NCI-H2196 treated with DMSO at 0.1 percent for 48 hours (cell line): ENCODE measurements at regions not wholly inside any gene's neighbourhood (a gene's known extent, or its start where the extent isn't known, plus 50 kb on each side); places are given as distances from the start of the nearest gene placed in this dataset.

Experiments
- DNase-seq: peaks from one replicate; lab custom pipeline; 2025; ENCODE audit not compliant: unreplicated experiment; lab: John Stamatoyannopoulos, UW

DNA sequence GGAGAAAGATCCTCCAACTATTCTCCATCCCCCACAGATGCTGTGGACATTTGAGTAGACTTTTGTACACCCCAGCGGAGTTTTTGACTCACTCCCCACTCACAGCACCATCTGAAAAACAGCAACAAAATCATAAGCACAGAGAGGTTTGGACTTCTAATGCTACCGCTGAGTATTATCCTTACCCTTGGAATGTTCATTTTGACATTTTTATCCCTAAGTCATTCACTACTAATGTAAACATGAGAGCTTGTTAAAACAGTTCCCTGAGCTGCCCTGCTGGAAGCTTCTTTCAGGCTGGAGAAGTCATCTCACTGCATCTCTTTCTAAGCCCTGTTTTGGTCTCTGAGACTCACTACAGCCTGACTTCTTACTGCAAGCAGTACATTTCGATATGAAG, 1045.9 kb downstream of the MCTP2 start:
- DNase-seq, result no peak

GRCh38 chr15:95278532-95279245, 1047.3 kb downstream of the MCTP2 start:
- no peak for DNase-seq

- no peak for DNase-seq
Measured at GRCh38 chr15:95279277-95280019, 1048.1 kb downstream of the MCTP2 start.

- no peak for DNase-seq
Measured at GRCh38 chr15:95280711-95281110, 1049.3 kb downstream of the MCTP2 start.

GRCh38 chr15:95281470-95281869, 1049.0 kb upstream of the NR2F2 start:
- DNase-seq, result no peak

DNA sequence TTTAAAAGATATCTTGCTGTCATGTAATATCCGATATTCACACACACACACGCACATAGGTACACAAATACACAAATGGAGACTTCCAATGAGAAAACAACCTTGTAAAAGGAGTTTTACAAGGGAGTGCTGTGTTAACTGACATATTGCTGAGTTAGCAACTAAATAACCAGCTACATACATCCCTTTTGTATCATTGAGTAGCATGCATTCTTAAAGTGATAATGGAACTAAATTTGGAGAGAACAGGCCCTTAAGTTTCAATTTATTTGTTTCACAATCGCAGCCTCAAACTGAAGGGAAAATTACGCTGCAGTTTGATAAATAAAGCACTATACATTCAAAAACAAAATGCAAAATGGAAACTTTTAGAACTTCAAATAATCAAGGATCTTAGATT, 1046.0 kb upstream of the NR2F2 start:
- no peak for DNase-seq

- DNase-seq, result no peak
Measured at GRCh38 chr15:95284933-95285421, 1045.5 kb upstream of the NR2F2 start.

DNA sequence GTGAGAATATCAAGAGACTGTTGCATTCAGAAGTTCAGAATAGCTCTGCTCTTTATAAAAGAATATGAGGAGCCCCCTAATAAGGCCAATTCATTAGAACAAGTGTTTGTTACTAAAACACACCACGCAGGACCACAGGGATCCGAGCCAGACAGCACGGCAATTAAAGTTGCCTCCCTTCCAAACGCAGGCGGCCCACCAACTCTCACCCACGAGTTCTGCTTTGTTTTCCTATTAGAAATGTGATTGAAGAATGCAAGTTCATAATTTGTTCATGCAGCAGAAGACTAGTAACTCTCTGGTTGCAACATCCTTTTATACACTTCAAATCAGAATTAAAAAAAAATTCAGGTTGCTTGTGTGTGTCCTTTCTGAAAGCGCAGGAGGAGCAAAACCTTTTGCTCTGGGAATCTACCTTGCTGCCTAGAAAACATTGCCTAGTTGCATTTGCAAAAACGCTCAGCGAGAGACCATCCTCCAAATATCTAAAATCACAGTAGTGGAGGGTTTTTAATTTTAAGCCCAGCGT, 1044.1 kb upstream of the NR2F2 start:
- DNase-seq, result no peak

DNA sequence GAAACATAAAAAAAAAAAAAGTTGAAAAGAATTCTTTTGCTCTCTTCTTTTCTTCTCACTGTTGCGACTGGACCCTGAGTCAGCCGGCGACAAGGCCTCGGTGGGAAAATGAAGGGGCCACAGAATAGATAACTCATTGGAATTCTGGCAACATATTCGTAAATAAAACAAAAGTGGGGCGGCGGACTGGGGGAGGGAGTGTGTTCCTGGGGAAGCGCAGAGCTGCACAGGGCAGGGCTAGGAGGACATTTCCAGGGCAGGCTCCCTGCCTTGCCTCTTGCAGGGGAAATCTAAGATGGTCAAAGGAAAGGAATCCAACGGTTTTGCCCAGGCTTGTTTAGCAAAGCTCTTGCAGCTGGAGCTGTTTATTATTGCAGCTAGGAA, 1042.8 kb upstream of the NR2F2 start:
- no peak for DNase-seq

DNA sequence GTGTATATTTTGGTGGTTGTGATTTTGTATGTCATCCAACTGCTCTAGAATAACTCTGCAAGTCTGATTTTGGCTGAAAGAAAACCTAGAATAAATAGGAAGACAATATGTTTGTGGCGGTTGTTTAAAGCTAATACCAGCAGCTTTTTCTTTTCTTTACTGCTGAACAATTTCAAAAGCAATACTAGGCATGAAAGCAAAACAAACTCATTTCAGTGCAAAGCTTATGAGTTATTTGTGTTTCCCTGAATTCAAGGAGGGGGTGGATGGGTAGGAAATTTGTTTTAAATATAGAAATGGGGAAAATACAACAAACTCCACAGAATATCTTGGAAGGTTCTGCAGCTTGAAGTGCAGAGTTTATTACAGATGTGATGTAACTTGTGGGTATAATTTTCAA, 1041.9 kb upstream of the NR2F2 start:
- no peak for DNase-seq

- DNase-seq, result no peak
Measured at GRCh38 chr15:95290176-95290974, 1040.1 kb upstream of the NR2F2 start.

- no peak for DNase-seq
Measured at GRCh38 chr15:95291898-95292472, 1038.5 kb upstream of the NR2F2 start.

DNA sequence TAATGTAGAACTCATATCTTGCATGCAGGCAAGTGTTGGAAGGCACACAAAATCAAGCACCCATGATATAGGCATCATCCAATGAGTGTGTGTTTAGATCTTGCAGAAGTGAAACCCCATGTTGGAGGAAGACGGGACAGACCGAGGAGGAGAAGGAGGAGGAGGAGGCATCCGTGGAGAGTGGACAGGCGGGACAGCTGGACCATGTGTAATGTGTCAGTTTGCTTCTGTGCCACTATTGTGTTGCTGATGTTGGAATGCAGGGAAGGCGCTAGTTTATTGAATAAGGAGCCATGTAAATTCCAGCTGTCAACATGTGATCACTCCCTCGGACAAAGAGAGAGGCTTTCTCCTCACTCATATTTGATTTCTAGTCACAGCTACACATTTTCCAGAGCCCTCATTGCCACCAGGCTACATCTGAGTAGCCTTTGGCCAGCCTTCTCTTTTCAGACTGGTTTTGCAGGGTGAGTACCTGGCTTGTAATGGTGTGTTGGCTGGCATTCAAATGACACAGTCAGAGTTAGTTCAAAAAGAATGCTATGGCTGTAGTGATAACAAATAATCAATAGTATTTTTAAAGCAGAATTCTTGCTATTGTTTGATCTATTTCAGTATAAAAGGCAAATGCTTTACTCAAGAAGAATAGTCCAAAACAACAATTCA, 1037.6 kb upstream of the NR2F2 start:
- no peak for DNase-seq

DNA sequence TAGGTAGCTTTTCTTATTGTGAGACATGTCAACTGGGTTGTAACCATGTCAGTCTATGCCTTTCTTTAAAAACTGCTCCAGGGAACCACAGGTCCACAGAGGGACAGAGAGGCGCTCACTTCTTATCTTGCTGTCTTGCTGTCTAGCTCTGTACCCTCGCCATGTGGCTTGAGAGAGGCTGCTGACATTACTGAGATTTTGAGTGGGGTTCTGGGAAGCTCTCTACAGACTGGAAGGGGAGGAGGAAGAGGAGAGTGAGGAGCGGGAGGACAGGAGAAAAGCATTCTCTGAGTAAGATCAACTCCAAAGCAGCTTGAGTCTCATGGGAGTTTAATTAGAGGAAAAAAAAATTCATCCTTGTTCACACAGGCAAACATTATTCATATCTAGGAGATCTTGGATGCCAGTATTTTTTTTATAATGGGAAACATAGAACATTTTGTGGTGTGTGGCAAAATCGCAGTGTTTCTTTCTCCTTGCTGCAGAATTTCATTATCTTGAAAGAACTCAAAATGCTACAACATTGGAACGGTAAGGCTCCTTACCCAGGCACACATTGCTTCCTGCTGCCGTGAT, 1037.0 kb upstream of the NR2F2 start:
- DNase-seq, result no peak

DNA sequence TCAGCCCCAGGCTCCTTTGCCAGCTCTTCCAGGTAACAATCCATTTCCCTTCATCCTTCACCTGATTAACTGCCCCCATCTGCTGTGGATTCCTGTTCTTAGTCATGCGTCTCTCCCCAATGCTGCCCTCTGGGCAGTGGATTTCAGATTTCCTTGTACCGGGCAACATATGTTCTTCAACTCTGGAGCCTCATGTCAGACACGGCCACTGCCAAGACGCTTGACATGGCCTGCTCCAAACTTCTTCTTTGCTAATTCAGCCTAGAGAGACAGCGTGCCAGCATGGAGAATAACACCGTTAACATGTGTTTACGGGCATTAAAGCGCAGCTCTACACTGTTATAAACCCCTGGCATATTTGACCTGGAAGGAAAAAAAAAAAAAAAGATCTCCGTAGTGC, 1035.1 kb upstream of the NR2F2 start:
- no peak for DNase-seq

DNA sequence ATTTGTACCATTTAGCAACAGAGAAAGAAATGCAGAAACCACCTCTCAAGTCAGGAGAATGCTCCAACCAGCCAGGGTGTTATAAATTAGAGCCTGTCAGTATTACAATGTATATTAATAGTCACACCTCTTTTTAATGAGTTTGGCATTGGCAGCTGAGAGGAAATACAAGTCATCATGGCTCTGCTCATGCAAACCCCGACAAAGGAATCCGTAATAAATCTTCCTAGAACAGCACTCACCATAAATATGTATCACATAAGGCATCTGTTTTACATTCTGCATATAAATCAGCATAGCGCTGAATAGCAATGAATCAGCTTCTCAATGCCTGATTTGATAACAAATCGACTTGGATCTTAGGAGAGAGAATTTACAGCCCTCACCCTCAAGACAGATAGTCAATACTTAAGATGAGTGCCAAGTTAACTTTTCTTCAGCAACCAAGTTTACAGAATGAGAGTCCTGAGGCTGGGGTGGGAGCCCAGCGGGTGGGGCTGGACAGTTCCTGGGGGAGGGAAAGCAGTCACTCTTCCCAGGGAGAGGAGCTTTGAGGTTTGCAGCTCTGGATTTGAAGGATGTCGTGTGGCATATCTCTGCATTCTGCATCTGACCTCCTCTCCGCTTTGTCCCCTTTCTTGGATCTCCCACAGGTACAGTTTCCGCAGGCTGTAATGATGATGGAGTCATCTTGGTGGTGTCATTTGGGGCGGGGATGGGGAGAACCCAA, 1034.4 kb upstream of the NR2F2 start:
- no peak for DNase-seq

DNA sequence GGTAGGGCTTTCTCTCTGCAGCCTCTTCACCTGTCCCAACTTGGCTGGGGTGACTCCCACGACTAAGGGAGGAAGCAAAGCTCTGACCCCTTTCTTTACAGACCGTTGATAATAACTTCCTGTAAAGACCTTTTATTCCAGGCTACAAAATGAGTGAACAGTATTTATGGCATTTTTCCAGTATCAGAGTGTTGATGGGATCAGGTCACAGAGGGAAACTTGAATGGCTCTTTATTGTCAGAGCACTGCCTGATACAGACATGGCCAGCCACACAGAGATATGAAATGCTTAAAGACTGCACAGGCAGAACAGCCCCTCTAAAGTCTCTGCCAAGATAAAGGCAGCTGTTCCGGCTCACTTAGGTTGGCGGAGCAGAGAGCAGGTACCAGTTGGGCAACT, 1033.9 kb upstream of the NR2F2 start:
- peak; percentile 35 for DNase-seq

DNA sequence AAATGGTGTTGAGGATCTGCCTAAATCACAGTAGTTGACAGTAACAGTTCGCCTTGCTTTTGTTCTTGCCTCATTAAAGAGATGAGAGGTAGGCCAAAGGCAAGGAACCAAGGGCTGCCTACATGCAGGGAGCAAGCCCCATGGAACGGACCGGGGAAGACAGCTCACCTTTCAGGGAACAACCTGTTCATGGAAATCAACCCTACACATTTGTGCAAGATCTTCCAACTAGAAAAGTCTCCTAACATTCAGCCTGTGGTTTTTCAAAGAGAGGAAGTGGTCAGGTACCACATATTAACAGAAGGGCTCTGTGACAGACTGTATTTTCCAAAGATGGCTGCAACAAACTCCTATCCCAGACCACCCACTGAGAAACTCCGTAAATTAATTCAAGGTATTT, 1031.8 kb upstream of the NR2F2 start:
- DNase-seq, result no peak

GRCh38 chr15:95300958-95301357, 1029.5 kb upstream of the NR2F2 start:
- no peak for DNase-seq

DNA sequence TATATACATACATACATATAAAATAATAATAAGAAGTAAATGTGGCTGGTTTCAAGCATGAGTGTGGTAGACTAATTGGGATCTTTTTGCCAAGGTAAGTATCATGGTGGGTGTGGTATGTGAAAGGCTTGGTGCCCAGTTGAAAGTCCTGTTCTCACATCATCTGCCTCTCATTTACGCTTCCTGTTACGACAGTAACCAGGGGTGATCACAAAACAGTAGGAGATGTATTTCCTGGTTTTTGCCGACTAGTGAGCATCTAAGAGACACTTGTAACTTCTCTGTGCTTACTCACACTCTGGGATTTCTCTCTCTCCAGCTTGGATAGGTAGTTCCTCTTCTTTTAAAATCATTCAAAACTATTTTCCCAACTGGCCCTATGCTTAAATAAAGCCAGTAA, 1028.3 kb upstream of the NR2F2 start:
- no peak for DNase-seq
